Karpas-422 (cell line): ENCODE measurements at regions not wholly inside any gene's neighbourhood (a gene's known extent, or its start where the extent isn't known, plus 50 kb on each side); places are given as distances from the start of the nearest gene placed in this dataset.

Experiments
- DNase-seq: peaks from one replicate; pipeline ENCODE4 v3.0.0-alpha.2; 2015
- H2AFZ ChIP-seq: fragments of 200-600 bp; sonication (generic); 2 replicates; pipeline ENCODE4 v1.6.1; 2014; ENCODE audit warnings: antibody characterized with exemption, low read length, mixed read lengths
- H3K27ac ChIP-seq: fragments of 200-600 bp; sonication (generic); 2 replicates; pipeline ENCODE4 v1.5.1; 2014; ENCODE audit warnings: mild to moderate bottlenecking, low read length, moderate library complexity
- H3K27me3 ChIP-seq: fragments of 200-600 bp; sonication (generic); 2 replicates; pipeline ENCODE4 v1.6.1; 2014; ENCODE audit warnings: low read length, mixed read lengths
- H3K36me3 ChIP-seq: fragments of 200-600 bp; sonication (generic); 2 replicates; pipeline ENCODE4 v1.6.1; 2014; ENCODE audit warnings: low read length, mixed read lengths; ENCODE audit not compliant: insufficient read depth
- H3K4me1 ChIP-seq: fragments of 200-600 bp; sonication (generic); 2 replicates; pipeline ENCODE4 v1.6.1; 2014; ENCODE audit warnings: mild to moderate bottlenecking, low read length, mixed read lengths
- H3K4me2 ChIP-seq: fragments of 200-600 bp; sonication (generic); 2 replicates; pipeline ENCODE4 v1.6.1; 2014; ENCODE audit warnings: low read length, low read depth, mild to moderate bottlenecking; ENCODE audit not compliant: poor library complexity, severe bottlenecking
- H3K4me3 ChIP-seq: fragments of 200-600 bp; sonication (generic); 2 replicates; pipeline ENCODE4 v1.5.1; 2014; ENCODE audit warnings: mild to moderate bottlenecking, antibody characterized with exemption, low read length, mixed read lengths
- H3K79me2 ChIP-seq: fragments of 200-600 bp; sonication (generic); 2 replicates; pipeline ENCODE4 v1.6.1; 2014; ENCODE audit warnings: mild to moderate bottlenecking, low read length, mixed read lengths
- H3K9ac ChIP-seq: fragments of 200-600 bp; sonication (generic); 2 replicates; pipeline ENCODE4 v1.6.0; 2014; ENCODE audit warnings: low read length
- H3K9me2 ChIP-seq: fragments of 200-600 bp; sonication (generic), shearing (Covaris generic); replicated peaks from 2 replicates; pipeline ENCODE4 v1.6.0; 2014; ENCODE audit warnings: mild to moderate bottlenecking, low read length, moderate library complexity; ENCODE audit not compliant: insufficient read depth
- H3K9me3 ChIP-seq: fragments of 300-700, 200-600 bp; sonication (generic); 2 replicates; pipeline ENCODE4 v1.6.1; 2014; ENCODE audit warnings: low read length, mixed read lengths
- H4K20me1 ChIP-seq: fragments of 200-600 bp; sonication (generic); 2 replicates; pipeline ENCODE4 v1.6.1; 2014; ENCODE audit warnings: mild to moderate bottlenecking, antibody characterized with exemption, low read length, low read depth; ENCODE audit not compliant: insufficient read depth

GRCh38 chr1:177811429-177811828, 158.4 kb downstream of the SEC16B start:
- H4K20me1 ChIP-seq: no peaks in the 10 kb centered on the region
- H3K79me2 ChIP-seq: no peaks in the 10 kb centered on the region
- no peaks in the 10 kb centered on the region for H3K9me2 ChIP-seq
- no peak overlapping the region for H3K4me3 ChIP-seq
- H2AFZ ChIP-seq: no peak overlapping the region
- no peak overlapping the region for H3K4me2 ChIP-seq
- H3K36me3 ChIP-seq: no peaks in the 10 kb centered on the region
- H3K9me3 ChIP-seq: no peaks in the 10 kb centered on the region
- H3K27me3 ChIP-seq: no peaks in the 10 kb centered on the region
- H3K27ac ChIP-seq: no peak overlapping the region
- H3K9ac ChIP-seq: no peak overlapping the region
- no peaks in the 10 kb centered on the region for H3K4me1 ChIP-seq
- DNase-seq: no peak

GRCh38 chr1:177809819-177810218, 160.0 kb downstream of the SEC16B start:
- no peak for DNase-seq

DNA sequence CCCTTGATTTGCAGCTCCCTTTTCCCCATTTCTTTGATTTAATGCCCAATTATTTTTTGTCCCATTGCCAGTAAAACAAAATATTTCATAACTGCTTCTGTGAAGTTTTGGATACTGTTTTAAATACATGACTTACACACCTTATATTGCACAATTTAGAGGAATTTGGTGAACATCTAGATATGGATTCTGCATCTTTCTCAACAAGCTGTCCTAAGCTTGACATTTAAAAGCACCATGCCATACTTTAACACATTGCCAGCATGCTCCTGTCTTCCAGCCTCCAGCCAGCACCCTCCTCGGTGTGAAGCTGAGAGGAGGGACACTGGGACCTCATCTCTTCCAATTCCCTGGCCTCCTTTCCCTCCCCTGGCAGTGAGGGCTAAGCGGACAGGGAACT, 167.6 kb downstream of the SEC16B start:
- no peak overlapping the region for H3K4me3 ChIP-seq
- H3K4me2 ChIP-seq: no peak overlapping the region
- H4K20me1 ChIP-seq: no peaks in the 10 kb centered on the region
- no peak overlapping the region for H3K27ac ChIP-seq
- H3K9ac ChIP-seq: no peak overlapping the region
- no peaks in the 10 kb centered on the region for H3K27me3 ChIP-seq
- no peaks in the 10 kb centered on the region for H3K9me3 ChIP-seq
- H3K36me3 ChIP-seq: no peaks in the 10 kb centered on the region
- H3K79me2 ChIP-seq: no peaks in the 10 kb centered on the region
- H3K9me2 ChIP-seq: no peaks in the 10 kb centered on the region
- H3K4me1 ChIP-seq: no peaks in the 10 kb centered on the region
- no peak overlapping the region for H2AFZ ChIP-seq
- DNase-seq: no peak

More at GRCh38 chr1:177809819-177810218, 160.0 kb downstream of the SEC16B start:
- no peaks in the 10 kb centered on the region for H3K27me3 ChIP-seq
- H3K9me2 ChIP-seq: no peaks in the 10 kb centered on the region
- no peaks in the 10 kb centered on the region for H3K4me1 ChIP-seq
- no peaks in the 10 kb centered on the region for H4K20me1 ChIP-seq
- H3K4me3 ChIP-seq: no peak overlapping the region
- no peaks in the 10 kb centered on the region for H3K79me2 ChIP-seq
- H3K36me3 ChIP-seq: no peaks in the 10 kb centered on the region
- no peak overlapping the region for H3K9ac ChIP-seq
- H3K4me2 ChIP-seq: no peak overlapping the region
- no peak overlapping the region for H2AFZ ChIP-seq
- H3K27ac ChIP-seq: no peak overlapping the region
- no peaks in the 10 kb centered on the region for H3K9me3 ChIP-seq

GRCh38 chr1:177801790-177802189, 168.1 kb downstream of the SEC16B start:
- Histone ChIP-seq H3K9me2 (no peaks in the 10 kb centered on the region), H4K20me1 (no peaks in the 10 kb centered on the region), H3K27ac (no peak overlapping the region), H3K4me2 (no peak overlapping the region), H3K4me1 (peaks cover 2% of the 10 kb centered on the region; the same call in 1 of the 2 replicates), H3K4me3 (no peak overlapping the region), H3K9me3 (no peaks in the 10 kb centered on the region), H3K79me2 (no peaks in the 10 kb centered on the region), H3K27me3 (no peaks in the 10 kb centered on the region), H3K9ac (no peak overlapping the region), H3K36me3 (no peaks in the 10 kb centered on the region), H2AFZ (no peak overlapping the region)
- no peak for DNase-seq

GRCh38 chr1:177800400-177801088, 169.3 kb downstream of the SEC16B start:
- Histone ChIP-seq H3K4me1 (peaks cover 4% of the 10 kb centered on the region; the same call in 1 of the 2 replicates), H3K4me3 (no peak overlapping the region), H2AFZ (no peak overlapping the region), H3K36me3 (no peaks in the 10 kb centered on the region), H3K9ac (no peak overlapping the region), H3K79me2 (no peaks in the 10 kb centered on the region), H3K9me3 (no peaks in the 10 kb centered on the region), H3K4me2 (no peak overlapping the region), H4K20me1 (no peaks in the 10 kb centered on the region), H3K27ac (no peak overlapping the region), H3K9me2 (no peaks in the 10 kb centered on the region), H3K27me3 (no peaks in the 10 kb centered on the region)
- DNase-seq: no peak

DNA sequence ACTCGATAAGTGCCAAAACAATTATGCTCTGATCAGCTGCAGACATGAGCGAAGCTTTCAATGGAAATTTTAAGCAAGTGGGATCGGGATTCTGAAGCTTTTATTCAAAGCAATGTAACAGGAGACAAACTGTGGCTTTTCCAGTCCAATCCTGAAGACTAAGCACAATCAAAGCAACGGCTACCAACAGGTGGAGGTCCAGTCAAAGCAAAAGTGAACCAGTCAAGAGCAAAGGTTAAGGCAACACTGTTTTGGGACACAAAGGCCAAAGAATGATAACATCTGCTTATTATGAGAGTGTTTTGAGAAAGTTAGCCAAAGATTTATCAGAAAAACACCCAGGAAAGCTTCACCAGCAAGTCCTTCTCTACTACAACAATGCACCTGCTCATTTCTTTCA, 170.1 kb downstream of the SEC16B start:
- H2AFZ ChIP-seq: no peak overlapping the region
- no peak overlapping the region for H3K27ac ChIP-seq
- H3K4me1 ChIP-seq: peaks cover 4% of the 10 kb centered on the region; the same call in 1 of the 2 replicates
- DNase-seq: no peak
- H3K9me3 ChIP-seq: no peaks in the 10 kb centered on the region
- H3K4me2 ChIP-seq: no peak overlapping the region
- no peaks in the 10 kb centered on the region for H4K20me1 ChIP-seq
- no peak overlapping the region for H3K9ac ChIP-seq
- no peaks in the 10 kb centered on the region for H3K27me3 ChIP-seq
- H3K36me3 ChIP-seq: no peaks in the 10 kb centered on the region
- H3K79me2 ChIP-seq: no peaks in the 10 kb centered on the region
- H3K9me2 ChIP-seq: no peaks in the 10 kb centered on the region
- H3K4me3 ChIP-seq: no peak overlapping the region

DNA sequence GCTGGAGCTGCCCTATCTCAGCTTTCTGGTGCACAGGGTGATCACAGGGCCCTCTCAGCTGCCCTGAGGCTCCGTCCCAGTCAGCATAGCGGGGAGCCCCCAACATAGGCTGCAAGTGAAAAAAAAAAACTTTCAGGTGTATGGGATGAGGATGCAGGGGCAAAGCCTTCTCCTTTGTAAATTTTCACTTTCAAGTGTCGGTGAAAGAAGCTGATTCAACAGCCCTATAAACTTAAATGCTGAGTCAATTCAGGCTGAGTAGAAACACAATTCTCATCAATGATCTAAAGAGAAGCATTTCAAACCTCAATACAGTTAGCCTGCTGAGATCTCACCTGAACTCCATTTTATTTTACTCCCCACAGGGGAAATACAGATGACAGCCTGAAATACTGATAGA, 171.2 kb downstream of the SEC16B start:
- no peak overlapping the region for H2AFZ ChIP-seq

DNA sequence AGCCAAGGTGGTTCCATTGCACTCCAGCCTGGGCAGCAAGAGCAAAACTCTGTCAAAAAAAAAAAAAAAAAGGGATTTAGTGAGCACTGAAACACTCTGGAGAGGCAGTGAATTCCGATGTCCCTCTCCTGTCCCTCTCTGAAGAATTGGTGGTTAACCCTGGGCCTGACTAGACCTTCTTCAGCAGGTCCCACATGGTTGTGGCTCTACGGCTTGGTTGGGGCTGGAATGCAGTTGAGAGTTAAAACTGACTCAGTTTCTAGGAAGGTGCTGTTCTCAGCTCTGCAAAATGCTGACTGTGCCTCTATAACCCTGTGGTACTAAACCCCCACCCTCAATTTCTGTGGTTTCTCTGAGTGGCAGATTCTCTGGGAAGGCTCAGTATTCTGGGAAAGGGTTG, 173.3 kb downstream of the SEC16B start:
- H2AFZ ChIP-seq: no peak overlapping the region
- H3K27me3 ChIP-seq: no peaks in the 10 kb centered on the region
- no peaks in the 10 kb centered on the region for H3K79me2 ChIP-seq
- H3K4me1 ChIP-seq: peaks cover 4% of the 10 kb centered on the region; the same call in 1 of the 2 replicates
- no peaks in the 10 kb centered on the region for H4K20me1 ChIP-seq
- no peaks in the 10 kb centered on the region for H3K9me2 ChIP-seq
- no peaks in the 10 kb centered on the region for H3K9me3 ChIP-seq
- DNase-seq: no peak
- no peak overlapping the region for H3K4me3 ChIP-seq
- H3K9ac ChIP-seq: no peak overlapping the region
- no peak overlapping the region for H3K27ac ChIP-seq
- no peak overlapping the region for H3K4me2 ChIP-seq
- no peaks in the 10 kb centered on the region for H3K36me3 ChIP-seq

More for the DNA sequence above, 171.2 kb downstream of the SEC16B start:
- H3K36me3 ChIP-seq: no peaks in the 10 kb centered on the region
- H3K27me3 ChIP-seq: no peaks in the 10 kb centered on the region
- no peaks in the 10 kb centered on the region for H3K79me2 ChIP-seq
- H3K9me2 ChIP-seq: no peaks in the 10 kb centered on the region
- no peaks in the 10 kb centered on the region for H3K9me3 ChIP-seq
- H3K4me1 ChIP-seq: peaks cover 4% of the 10 kb centered on the region; the same call in 1 of the 2 replicates
- H3K4me3 ChIP-seq: no peak overlapping the region
- H4K20me1 ChIP-seq: no peaks in the 10 kb centered on the region
- no peak overlapping the region for H3K4me2 ChIP-seq
- no peak overlapping the region for H3K27ac ChIP-seq
- DNase-seq: no peak
- H3K9ac ChIP-seq: no peak overlapping the region
